HCT116 (cell line): ENCODE measurements at regions not wholly inside any gene's neighbourhood (a gene's known extent, or its start where the extent isn't known, plus 50 kb on each side); places are given as distances from the start of the nearest gene placed in this dataset.

Experiments used
- ATAC-seq: fragments of 200-7000 bp; cut with Tn5 transposase; 2 replicates; pipeline ENCODE4 v1.9.1; 2020; ENCODE audit warnings: mild to moderate bottlenecking, moderate library complexity
- BruUV-seq: library from RNA; stranded (reverse); fragments of 400-500 nt; replicated peaks from 2 replicates; lab custom pipeline; 2021; lab: Mats Ljungman, UMichigan
- CTCF ChIA-PET: fragments of 300-600 bp; sonication (Branson Sonifier 250); formaldehyde crosslinking; loops from one replicate; lab custom pipeline; 2021; ENCODE audit warnings: antibody characterized with exemption; lab: Charles Lee
- POLR2A ChIA-PET: fragments of 300-600, 350-600 bp; sonication (Branson Sonifier 250); formaldehyde crosslinking; loops from one replicate; lab custom pipeline; 2021; ENCODE audit warnings: antibody characterized with exemption; lab: Charles Lee
- RAD21 ChIA-PET, 2 experiments: fragments of 300-600 bp; sonication (Branson Sonifier 250); formaldehyde crosslinking; loops; one replicate each; lab custom pipeline; 2023; ENCODE audit warnings: low total read pairs in 2 of 2; ENCODE audit not compliant: uncharacterized antibody in 2 of 2, unreplicated experiment in 2 of 2, low non-redundant PET in 1 of 2; lab: Charles Lee
- DNase-seq: peaks from one replicate; pipeline ENCODE4 v3.0.0-alpha.2; 2010; ENCODE audit warnings: low read depth, low spot score
- H2AFZ ChIP-seq: fragments of 200-600 bp; shearing (Covaris generic), sonication (generic); 2 replicates; pipeline ENCODE4 v1.6.1; 2017; ENCODE audit warnings: low read depth, mixed run types, mixed read lengths, antibody characterized with exemption, low read length; ENCODE audit not compliant: poor library complexity, severe bottlenecking
- H3K27ac ChIP-seq: 2 replicates; pipeline ENCODE4 v1.5.1; 2012; ENCODE audit warnings: low read depth, low read length
- H3K27me3 ChIP-seq: fragments of 200-600 bp; sonication (generic); 2 replicates; pipeline ENCODE4 v1.6.1; 2016; ENCODE audit warnings: mixed run types, low read length, mixed read lengths; ENCODE audit not compliant: insufficient read depth
- H3K36me3 ChIP-seq, 2 experiments: fragments of 200-500 bp in 1 of 2; fragments of 200-600 bp in 1 of 2; sonication (Bioruptor generic) in 1 of 2; sonication (generic) in 1 of 2; 2 replicates each; pipeline versions ENCODE4 v1.5.1 to v1.6.1; 2014 to 2016; ENCODE audit warnings: low read length in 2 of 2, inconsistent platforms in 1 of 2, mixed read lengths in 1 of 2, mixed run types in 1 of 2; ENCODE audit not compliant: insufficient read depth in 2 of 2, control insufficient read depth in 1 of 2
- H3K4me1 ChIP-seq, 2 experiments: fragments of 200-600 bp in 1 of 2; sonication (generic) in 1 of 2; 2 replicates each; pipeline versions ENCODE4 v1.5.1 to v1.6.1; 2012 to 2017; ENCODE audit warnings: low read length in 2 of 2, inconsistent platforms in 1 of 2, mild to moderate bottlenecking in 1 of 2, mixed read lengths in 1 of 2, mixed run types in 1 of 2, moderate library complexity in 1 of 2; ENCODE audit not compliant: insufficient read depth in 2 of 2, control insufficient read depth in 1 of 2
- H3K4me2 ChIP-seq: fragments of 200-600 bp; sonication (generic); 2 replicates; pipeline ENCODE4 v1.6.1; 2017; ENCODE audit warnings: mixed run types, low read length, mixed read lengths
- H3K4me3 ChIP-seq, 2 experiments: fragments of 200-600 bp in 1 of 2; sonication (generic) in 1 of 2; replicated peaks in 1 of 2; 2 replicates each; pipeline ENCODE4 v1.5.1; 2011 to 2016; ENCODE audit warnings: low read length in 2 of 2, control low read depth in 1 of 2, low read depth in 1 of 2, mild to moderate bottlenecking in 1 of 2, mixed read lengths in 1 of 2, mixed run types in 1 of 2
- H3K79me2 ChIP-seq: fragments of 200-600 bp; sonication (generic); 2 replicates; pipeline ENCODE4 v1.6.1; 2017; ENCODE audit warnings: mild to moderate bottlenecking, mixed run types, low read length, moderate library complexity, mixed read lengths; ENCODE audit not compliant: insufficient read depth
- H3K9ac ChIP-seq: fragments of 200-600 bp; sonication (generic); 2 replicates; pipeline ENCODE4 v1.6.1; 2016; ENCODE audit warnings: low read length, mixed read lengths
- H3K9me2 ChIP-seq: fragments of 200-600 bp; sonication (generic), shearing (Covaris generic); 2 replicates; pipeline ENCODE4 v1.6.1; 2017; ENCODE audit warnings: mixed run types, mild to moderate bottlenecking, moderate library complexity; ENCODE audit not compliant: insufficient read depth
- H3K9me3 ChIP-seq, 2 experiments: fragments of 200-500 bp in 1 of 2; fragments of 200-600 bp in 1 of 2; sonication (Bioruptor generic) in 1 of 2; sonication (generic) in 1 of 2; 2 replicates each; pipeline ENCODE4 v1.6.1; 2014 to 2017; ENCODE audit warnings: low read length in 2 of 2, mixed read lengths in 2 of 2, inconsistent platforms in 1 of 2, low read depth in 1 of 2, mild to moderate bottlenecking in 1 of 2, mixed run types in 1 of 2, moderate library complexity in 1 of 2; ENCODE audit not compliant: control insufficient read depth in 1 of 2, insufficient read depth in 1 of 2
- H4K20me1 ChIP-seq: fragments of 200-600 bp; sonication (generic), shearing (Covaris generic); 2 replicates; pipeline ENCODE4 v1.6.1; 2017; ENCODE audit warnings: mixed run types, mild to moderate bottlenecking, moderate library complexity; ENCODE audit not compliant: insufficient read depth
- EGR1 ChIP-seq: IDR thresholded peaks from 2 replicates; pipeline ENCODE4 v1.6.1; 2012; ENCODE audit warnings: low read depth
- EZH2 ChIP-seq: fragments of 200-600 bp; sonication (generic); IDR thresholded peaks from 2 replicates; pipeline ENCODE4 v1.6.1; 2017; ENCODE audit warnings: antibody characterized with exemption, mixed run types
- POLR2AphosphoS5 ChIP-seq: IDR thresholded peaks from 2 replicates; pipeline ENCODE4 v1.6.1; 2011; ENCODE audit warnings: mild to moderate bottlenecking, low read depth, low read length, moderate library complexity
- SIN3A ChIP-seq: IDR thresholded peaks from 2 replicates; pipeline ENCODE4 v1.6.1; 2012; ENCODE audit warnings: low read depth
- SP1 ChIP-seq: IDR thresholded peaks from 2 replicates; pipeline ENCODE4 v1.6.1; 2012; ENCODE audit warnings: low read depth
- SRF ChIP-seq: IDR thresholded peaks from 2 replicates; pipeline ENCODE4 v1.6.1; 2012; ENCODE audit warnings: low read depth
- ZFX ChIP-seq: fragments of 450-650 bp; IDR thresholded peaks from 2 replicates; pipeline ENCODE4 v1.6.1; 2017
- intact Hi-C: fragments of 100-400 bp; cut with micrococcal nuclease; formaldehyde crosslinking; loops from 2 replicates; pipeline ENCODE4 v1.10.0; 2022
- TF ChIP-seq, protein P1 (sequence below): IDR thresholded peaks from 2 replicates; pipeline ENCODE4 v1.6.1; 2011; ENCODE audit warnings: mild to moderate bottlenecking, low read length, moderate library complexity; ENCODE audit not compliant: insufficient replicate concordance; ENCODE audit errors: extremely low read depth
- TF ChIP-seq, protein P2 (sequence below): IDR thresholded peaks from 2 replicates; pipeline ENCODE4 v1.6.1; 2012

DNA sequence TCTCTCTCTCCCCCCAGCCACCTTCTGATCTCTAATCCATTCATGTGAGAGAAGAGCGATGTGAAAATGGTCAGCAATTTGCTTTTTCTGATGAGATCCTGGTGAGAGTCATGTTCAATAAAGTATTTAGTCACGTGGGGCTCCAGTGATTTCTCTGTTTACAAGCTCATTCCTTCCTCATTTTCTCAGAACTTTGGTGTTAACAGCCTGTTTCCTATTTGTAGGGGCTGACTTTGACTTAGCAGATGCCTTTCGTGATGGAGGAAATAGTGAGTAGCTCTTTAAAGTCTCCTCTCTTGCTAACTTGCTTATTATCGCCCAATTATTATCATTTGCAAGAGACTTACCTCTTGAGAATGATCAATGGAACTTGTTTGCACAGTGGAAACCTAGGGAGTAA, 72.6 kb upstream of the CD99 start:
- BruUV-seq = no TSS peak
- no peak for TF ChIP-seq SP1
- TF ChIP-seq, protein P1, sequence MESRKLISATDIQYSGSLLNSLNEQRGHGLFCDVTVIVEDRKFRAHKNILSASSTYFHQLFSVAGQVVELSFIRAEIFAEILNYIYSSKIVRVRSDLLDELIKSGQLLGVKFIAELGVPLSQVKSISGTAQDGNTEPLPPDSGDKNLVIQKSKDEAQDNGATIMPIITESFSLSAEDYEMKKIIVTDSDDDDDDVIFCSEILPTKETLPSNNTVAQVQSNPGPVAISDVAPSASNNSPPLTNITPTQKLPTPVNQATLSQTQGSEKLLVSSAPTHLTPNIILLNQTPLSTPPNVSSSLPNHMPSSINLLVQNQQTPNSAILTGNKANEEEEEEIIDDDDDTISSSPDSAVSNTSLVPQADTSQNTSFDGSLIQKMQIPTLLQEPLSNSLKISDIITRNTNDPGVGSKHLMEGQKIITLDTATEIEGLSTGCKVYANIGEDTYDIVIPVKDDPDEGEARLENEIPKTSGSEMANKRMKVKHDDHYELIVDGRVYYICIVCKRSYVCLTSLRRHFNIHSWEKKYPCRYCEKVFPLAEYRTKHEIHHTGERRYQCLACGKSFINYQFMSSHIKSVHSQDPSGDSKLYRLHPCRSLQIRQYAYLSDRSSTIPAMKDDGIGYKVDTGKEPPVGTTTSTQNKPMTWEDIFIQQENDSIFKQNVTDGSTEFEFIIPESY = no peak
- TF ChIP-seq SRF = no peak
- TF ChIP-seq EGR1 = no peak
- TF ChIP-seq EZH2 = no peak
- TF ChIP-seq POLR2AphosphoS5 = no peak
- TF ChIP-seq ZFX = no peak
- TF ChIP-seq, protein P2, sequence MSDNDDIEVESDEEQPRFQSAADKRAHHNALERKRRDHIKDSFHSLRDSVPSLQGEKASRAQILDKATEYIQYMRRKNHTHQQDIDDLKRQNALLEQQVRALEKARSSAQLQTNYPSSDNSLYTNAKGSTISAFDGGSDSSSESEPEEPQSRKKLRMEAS = no peak
- TF ChIP-seq SIN3A = no peak
- TF ChIP-seq, all 23 proteins: peak for 0
- Histone ChIP-seq H3K9ac (no peak overlapping the region), H3K4me2 (no peak overlapping the region), H3K27ac (no peak overlapping the region), H3K9me2 (no peaks in the 10 kb centered on the region), H4K20me1 (no peaks in the 10 kb centered on the region), H2AFZ (no peak overlapping the region), H3K36me3 (peaks cover 8 to 55% of the 10 kb centered on the region in 2 experiments), H3K27me3 (no peaks in the 10 kb centered on the region), H3K79me2 (0 out of 2 replicates have a peak, but pooled peaks cover 2% of the 10 kb centered on the region), H3K4me1 (peaks cover 0 to 3% of the 10 kb centered on the region in 2 experiments; a peak in 1 of 4 replicates), H3K9me3 (no peaks in the 10 kb centered on the region), H3K4me3 (no peak overlapping the region)
- ChIA-PET POLR2A (no interaction called here), RAD21 (no interaction called here), CTCF (no interaction called here)
- no peak for ATAC-seq
- no peak for DNase-seq
- intact Hi-C loops = no loop called here
